ENCODE measurements at regions not wholly inside any gene's neighbourhood (a gene's known extent, or its start where the extent isn't known, plus 50 kb on each side); places are given as distances from the start of the nearest gene placed in this dataset.

DNA sequence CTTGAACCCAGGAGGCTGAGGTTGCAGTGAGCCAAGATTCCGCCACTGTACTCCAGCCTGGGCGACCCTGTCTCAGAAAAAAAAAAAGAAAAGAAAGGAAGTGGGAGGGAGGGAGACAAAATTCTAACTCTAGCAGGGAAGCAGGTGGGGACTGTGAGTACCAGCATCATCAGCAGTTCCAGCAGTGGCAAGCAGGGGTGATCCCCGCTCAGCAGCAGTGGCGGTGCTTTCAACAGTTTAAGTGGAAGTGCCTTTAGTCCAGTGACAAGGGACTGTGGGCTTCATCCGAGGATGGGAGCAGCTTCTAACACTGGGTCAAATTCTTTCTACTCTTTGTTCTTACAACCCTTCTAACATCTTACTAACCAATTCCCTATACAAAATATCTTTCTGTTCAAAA, 858.1 kb upstream of the ADAMTS5 start:
- H3K27ac ChIP-seq (ENCODE audit: low read length), result no peak overlapping the region
- no peaks in the 10 kb centered on the region for H3K27me3 ChIP-seq (ENCODE audit: low read depth, low read length)
- H3K9me3 ChIP-seq (ENCODE audit: control insufficient read depth in 1 of 2, low read length in 2 of 2), result no peaks in the 10 kb centered on the region
- H3K4me3 ChIP-seq (ENCODE audit: low read depth in 1 of 2, low read length in 2 of 2), result no peak overlapping the region
- no peaks in the 10 kb centered on the region for H3K4me1 ChIP-seq (ENCODE audit: control insufficient read depth in 1 of 2, insufficient read depth in 2 of 2, low read length in 2 of 2)
- H3K36me3 ChIP-seq (ENCODE audit: control insufficient read depth in 1 of 2, insufficient read depth in 2 of 2, low read length in 2 of 2), result no peaks in the 10 kb centered on the region

DNA sequence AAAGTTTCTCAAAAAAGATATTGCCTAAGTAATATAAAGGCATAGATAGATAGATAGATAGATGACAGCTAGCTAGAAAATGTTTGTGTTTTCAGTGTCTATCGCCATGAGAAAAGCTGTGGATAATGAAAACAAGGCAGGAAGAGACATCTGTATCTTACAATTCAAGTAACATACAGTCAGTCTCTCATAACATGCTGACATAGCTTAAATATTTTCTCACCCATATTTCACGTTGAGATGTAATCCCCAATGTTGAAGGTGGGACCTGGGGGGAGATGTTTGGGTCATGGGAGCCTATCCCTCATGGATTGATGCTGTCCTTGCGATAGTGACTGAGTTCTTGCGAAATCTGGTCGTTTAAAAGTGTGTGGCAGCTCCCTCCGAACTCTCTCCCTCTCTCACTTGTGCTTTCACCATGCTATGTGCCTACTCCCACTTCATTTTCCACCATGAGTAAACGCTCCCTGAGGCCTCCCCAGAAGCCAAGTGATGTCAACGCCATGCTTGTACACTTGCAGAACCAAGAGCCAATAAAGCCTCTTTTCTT, 856.8 kb upstream of the ADAMTS5 start:
- H3K4me1 ChIP-seq (ENCODE audit: control insufficient read depth in 1 of 2, insufficient read depth in 2 of 2, low read length in 2 of 2), result peaks cover 0 to 5% of the 10 kb centered on the region in 2 donors
- H3K36me3 ChIP-seq (ENCODE audit: control insufficient read depth in 1 of 2, insufficient read depth in 2 of 2, low read length in 2 of 2), result no peaks in the 10 kb centered on the region
- H3K4me3 ChIP-seq (ENCODE audit: low read depth in 1 of 2, low read length in 2 of 2), result no peak overlapping the region
- no peak overlapping the region for H3K27ac ChIP-seq (ENCODE audit: low read length)
- no peaks in the 10 kb centered on the region for H3K27me3 ChIP-seq (ENCODE audit: low read depth, low read length)
- no peaks in the 10 kb centered on the region for H3K9me3 ChIP-seq (ENCODE audit: control insufficient read depth in 1 of 2, low read length in 2 of 2)

GRCh38 chr21:27820342-27820741, 853.5 kb upstream of the ADAMTS5 start:
- no peaks in the 10 kb centered on the region for H3K36me3 ChIP-seq (ENCODE audit: control insufficient read depth in 1 of 2, insufficient read depth in 2 of 2, low read length in 2 of 2)
- peaks cover 0 to 13% of the 10 kb centered on the region in 2 donors for H3K4me1 ChIP-seq (ENCODE audit: control insufficient read depth in 1 of 2, insufficient read depth in 2 of 2, low read length in 2 of 2)
- H3K4me3 ChIP-seq (ENCODE audit: low read depth in 1 of 2, low read length in 2 of 2), result no peak overlapping the region
- H3K9me3 ChIP-seq (ENCODE audit: control insufficient read depth in 1 of 2, low read length in 2 of 2), result no peaks in the 10 kb centered on the region
- no peak overlapping the region for H3K27ac ChIP-seq (ENCODE audit: low read length)
- no peaks in the 10 kb centered on the region for H3K27me3 ChIP-seq (ENCODE audit: low read depth, low read length)

GRCh38 chr21:27819299-27819698, 852.4 kb upstream of the ADAMTS5 start:
- Histone ChIP-seq H3K9me3 (ENCODE audit: control insufficient read depth in 1 of 2, low read length in 2 of 2) (no peaks in the 10 kb centered on the region), H3K27me3 (ENCODE audit: low read depth, low read length) (no peaks in the 10 kb centered on the region), H3K36me3 (ENCODE audit: control insufficient read depth in 1 of 2, insufficient read depth in 2 of 2, low read length in 2 of 2) (no peaks in the 10 kb centered on the region), H3K4me1 (ENCODE audit: control insufficient read depth in 1 of 2, insufficient read depth in 2 of 2, low read length in 2 of 2) (peaks cover 0 to 13% of the 10 kb centered on the region in 2 donors), H3K4me3 (ENCODE audit: low read depth in 1 of 2, low read length in 2 of 2) (no peak overlapping the region), H3K27ac (ENCODE audit: low read length) (no peak overlapping the region)

DNA sequence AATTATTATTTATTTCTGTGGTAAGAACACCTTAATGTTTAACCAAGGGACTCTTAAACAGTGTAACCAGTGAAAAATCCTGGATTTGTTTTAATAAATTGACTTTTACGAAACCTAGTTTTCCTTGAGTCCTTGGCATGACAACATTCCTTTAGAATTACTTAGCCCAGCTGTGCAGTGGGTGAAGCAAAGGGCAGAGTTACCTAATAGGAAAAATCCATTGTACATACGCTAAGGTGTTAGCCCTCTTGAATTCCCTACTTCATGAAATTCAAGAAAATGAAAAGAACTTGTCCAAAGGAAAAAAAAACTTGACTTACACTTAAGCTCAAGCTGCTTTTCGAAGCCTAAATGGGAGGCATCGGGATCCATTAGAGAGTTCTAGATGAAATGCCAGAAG, 852.0 kb upstream of the ADAMTS5 start:
- Histone ChIP-seq H3K9me3 (ENCODE audit: control insufficient read depth in 1 of 2, low read length in 2 of 2) (no peaks in the 10 kb centered on the region), H3K36me3 (ENCODE audit: control insufficient read depth in 1 of 2, insufficient read depth in 2 of 2, low read length in 2 of 2) (no peaks in the 10 kb centered on the region), H3K27me3 (ENCODE audit: low read depth, low read length) (no peaks in the 10 kb centered on the region), H3K4me3 (ENCODE audit: low read depth in 1 of 2, low read length in 2 of 2) (no peak overlapping the region), H3K27ac (ENCODE audit: low read length) (peak overlapping the region; percentile 40), H3K4me1 (ENCODE audit: control insufficient read depth in 1 of 2, insufficient read depth in 2 of 2, low read length in 2 of 2) (peaks cover 0 to 13% of the 10 kb centered on the region in 2 donors)

GRCh38 chr21:27817902-27818623, 851.2 kb upstream of the ADAMTS5 start:
- peaks cover 0 to 17% of the 10 kb centered on the region in 2 donors for H3K4me1 ChIP-seq (ENCODE audit: control insufficient read depth in 1 of 2, insufficient read depth in 2 of 2, low read length in 2 of 2)
- H3K27ac ChIP-seq (ENCODE audit: low read length), result peak overlapping the region; percentile 40
- no peak overlapping the region for H3K4me3 ChIP-seq (ENCODE audit: low read depth in 1 of 2, low read length in 2 of 2)
- no peaks in the 10 kb centered on the region for H3K9me3 ChIP-seq (ENCODE audit: control insufficient read depth in 1 of 2, low read length in 2 of 2)
- H3K27me3 ChIP-seq (ENCODE audit: low read depth, low read length), result no peaks in the 10 kb centered on the region
- H3K36me3 ChIP-seq (ENCODE audit: control insufficient read depth in 1 of 2, insufficient read depth in 2 of 2, low read length in 2 of 2), result no peaks in the 10 kb centered on the region

GRCh38 chr21:27817074-27817473, 850.2 kb upstream of the ADAMTS5 start:
- H3K36me3 ChIP-seq (ENCODE audit: control insufficient read depth in 1 of 2, insufficient read depth in 2 of 2, low read length in 2 of 2), result no peaks in the 10 kb centered on the region
- peaks cover 0 to 20% of the 10 kb centered on the region in 2 donors for H3K4me1 ChIP-seq (ENCODE audit: control insufficient read depth in 1 of 2, insufficient read depth in 2 of 2, low read length in 2 of 2)
- H3K4me3 ChIP-seq (ENCODE audit: low read depth in 1 of 2, low read length in 2 of 2), result no peak overlapping the region
- H3K9me3 ChIP-seq (ENCODE audit: control insufficient read depth in 1 of 2, low read length in 2 of 2), result no peaks in the 10 kb centered on the region
- peak overlapping the region; percentile 76 for H3K27ac ChIP-seq (ENCODE audit: low read length)
- no peaks in the 10 kb centered on the region for H3K27me3 ChIP-seq (ENCODE audit: low read depth, low read length)

DNA sequence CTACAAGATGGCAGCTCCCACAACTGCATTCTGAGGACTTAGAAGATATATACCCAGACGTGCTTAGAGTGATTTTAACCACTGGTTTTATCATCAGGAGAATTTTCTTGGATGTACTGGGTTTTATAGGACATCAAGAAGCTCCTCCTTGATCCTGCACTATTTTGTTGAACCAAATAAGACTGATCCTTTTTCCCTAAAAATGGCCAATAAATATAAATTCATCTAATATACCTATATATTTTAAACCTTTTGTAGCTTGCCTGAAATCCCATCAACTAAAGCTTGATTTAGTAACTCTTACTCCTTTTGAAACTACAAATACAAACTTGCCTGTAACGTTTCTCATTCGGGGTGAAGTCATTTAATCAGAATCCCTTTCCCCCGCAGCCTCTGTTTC, 849.4 kb upstream of the ADAMTS5 start:
- Histone ChIP-seq H3K9me3 (ENCODE audit: control insufficient read depth in 1 of 2, low read length in 2 of 2) (no peaks in the 10 kb centered on the region), H3K4me3 (ENCODE audit: low read depth in 1 of 2, low read length in 2 of 2) (no peak overlapping the region), H3K27ac (ENCODE audit: low read length) (peak overlapping the region; percentile 76), H3K36me3 (ENCODE audit: control insufficient read depth in 1 of 2, insufficient read depth in 2 of 2, low read length in 2 of 2) (no peaks in the 10 kb centered on the region), H3K4me1 (ENCODE audit: control insufficient read depth in 1 of 2, insufficient read depth in 2 of 2, low read length in 2 of 2) (peaks cover 0 to 20% of the 10 kb centered on the region in 2 donors), H3K27me3 (ENCODE audit: low read depth, low read length) (no peaks in the 10 kb centered on the region)

DNA sequence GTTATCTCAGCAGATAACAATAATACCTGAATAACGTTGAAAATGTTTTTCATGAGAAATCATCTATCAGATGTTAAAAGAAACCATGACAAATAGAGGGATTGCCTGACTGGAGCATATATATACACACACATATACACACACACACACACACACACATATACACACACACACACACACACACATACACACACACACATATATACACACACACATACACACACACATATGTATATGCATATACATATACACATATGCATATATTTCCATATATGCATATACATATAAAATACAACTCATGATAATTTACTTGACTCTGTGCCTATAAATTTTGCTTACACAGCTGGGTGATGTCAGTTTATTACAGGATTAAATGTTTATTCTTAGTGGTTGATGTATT, 847.3 kb upstream of the ADAMTS5 start:
- no peak overlapping the region for H3K27ac ChIP-seq (ENCODE audit: low read length)
- no peaks in the 10 kb centered on the region for H3K36me3 ChIP-seq (ENCODE audit: control insufficient read depth in 1 of 2, insufficient read depth in 2 of 2, low read length in 2 of 2)
- no peaks in the 10 kb centered on the region for H3K9me3 ChIP-seq (ENCODE audit: control insufficient read depth in 1 of 2, low read length in 2 of 2)
- H3K27me3 ChIP-seq (ENCODE audit: low read depth, low read length), result no peaks in the 10 kb centered on the region
- peaks cover 0 to 20% of the 10 kb centered on the region in 2 donors for H3K4me1 ChIP-seq (ENCODE audit: control insufficient read depth in 1 of 2, insufficient read depth in 2 of 2, low read length in 2 of 2)
- H3K4me3 ChIP-seq (ENCODE audit: low read depth in 1 of 2, low read length in 2 of 2), result no peak overlapping the region

DNA sequence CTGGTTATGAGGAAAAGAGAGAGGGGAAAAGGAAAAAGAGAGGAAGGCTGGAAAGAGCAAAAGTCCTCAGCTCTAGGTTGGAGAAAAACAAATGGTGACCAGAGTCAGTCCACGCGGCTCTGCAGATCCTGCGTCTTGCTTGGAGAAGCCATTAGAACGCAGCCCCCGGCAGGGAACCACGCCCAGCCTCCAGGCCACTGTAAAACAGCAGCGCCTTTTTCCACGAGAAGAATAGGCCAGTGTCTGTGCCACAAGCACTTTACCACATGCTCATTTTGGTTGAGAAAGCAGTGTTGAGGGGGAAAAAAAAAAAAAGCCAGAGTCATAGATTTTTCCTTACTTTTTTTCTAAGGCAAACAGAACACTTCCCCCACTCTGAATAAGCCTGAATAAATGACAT, 846.9 kb upstream of the ADAMTS5 start:
- H3K4me3 ChIP-seq (ENCODE audit: low read depth in 1 of 2, low read length in 2 of 2), result no peak overlapping the region
- peaks cover 0 to 15% of the 10 kb centered on the region in 2 donors for H3K4me1 ChIP-seq (ENCODE audit: control insufficient read depth in 1 of 2, insufficient read depth in 2 of 2, low read length in 2 of 2)
- no peaks in the 10 kb centered on the region for H3K36me3 ChIP-seq (ENCODE audit: control insufficient read depth in 1 of 2, insufficient read depth in 2 of 2, low read length in 2 of 2)
- H3K9me3 ChIP-seq (ENCODE audit: control insufficient read depth in 1 of 2, low read length in 2 of 2), result no peaks in the 10 kb centered on the region
- H3K27ac ChIP-seq (ENCODE audit: low read length), result no peak overlapping the region
- no peaks in the 10 kb centered on the region for H3K27me3 ChIP-seq (ENCODE audit: low read depth, low read length)

DNA sequence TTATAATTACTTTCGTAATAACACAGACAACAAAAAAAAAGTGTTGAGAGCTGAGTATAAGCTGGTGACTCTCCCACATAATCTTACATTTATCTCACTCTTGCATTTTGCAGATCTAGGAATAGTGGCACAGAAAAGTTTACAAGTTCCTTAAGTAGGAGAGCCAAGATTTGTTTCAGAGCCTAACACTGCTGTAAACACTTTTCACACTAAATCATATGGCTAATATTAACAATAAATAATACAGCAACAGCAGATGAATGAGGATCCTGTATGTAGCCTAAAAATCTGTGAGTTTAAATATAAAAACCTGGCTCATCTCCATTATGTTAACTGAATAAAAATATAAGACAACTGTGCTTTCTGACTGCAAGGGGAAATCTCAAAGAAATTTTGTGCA, 846.5 kb upstream of the ADAMTS5 start:
- H3K27me3 ChIP-seq (ENCODE audit: low read depth, low read length), result no peaks in the 10 kb centered on the region
- H3K9me3 ChIP-seq (ENCODE audit: control insufficient read depth in 1 of 2, low read length in 2 of 2), result no peaks in the 10 kb centered on the region
- no peaks in the 10 kb centered on the region for H3K36me3 ChIP-seq (ENCODE audit: control insufficient read depth in 1 of 2, insufficient read depth in 2 of 2, low read length in 2 of 2)
- peaks cover 0 to 14% of the 10 kb centered on the region in 2 donors for H3K4me1 ChIP-seq (ENCODE audit: control insufficient read depth in 1 of 2, insufficient read depth in 2 of 2, low read length in 2 of 2)
- H3K27ac ChIP-seq (ENCODE audit: low read length), result no peak overlapping the region
- H3K4me3 ChIP-seq (ENCODE audit: low read depth in 1 of 2, low read length in 2 of 2), result no peak overlapping the region

GRCh38 chr21:27812279-27812678, 845.4 kb upstream of the ADAMTS5 start:
- no peak overlapping the region for H3K27ac ChIP-seq (ENCODE audit: low read length)

More at GRCh38 chr21:27812279-27812678, 845.4 kb upstream of the ADAMTS5 start:
- Histone ChIP-seq H3K4me3 (ENCODE audit: low read depth in 1 of 2, low read length in 2 of 2) (no peak overlapping the region), H3K4me1 (ENCODE audit: control insufficient read depth in 1 of 2, insufficient read depth in 2 of 2, low read length in 2 of 2) (peaks cover 0 to 14% of the 10 kb centered on the region in 2 donors), H3K27me3 (ENCODE audit: low read depth, low read length) (no peaks in the 10 kb centered on the region), H3K36me3 (ENCODE audit: control insufficient read depth in 1 of 2, insufficient read depth in 2 of 2, low read length in 2 of 2) (no peaks in the 10 kb centered on the region), H3K9me3 (ENCODE audit: control insufficient read depth in 1 of 2, low read length in 2 of 2) (no peaks in the 10 kb centered on the region)

All from muscle layer of duodenum (tissue), 2 donors.